B cell (primary cell): ENCODE measurements at regions not wholly inside any gene's neighbourhood (a gene's known extent, or its start where the extent isn't known, plus 50 kb on each side); places are given as distances from the start of the nearest gene placed in this dataset.
"Not testable (repeated sequence)": the region's sequence is repeated elsewhere in the genome, so short reads cannot be mapped to it uniquely, and the experiment has no call there.

Experiments used
- CTCF ChIP-seq: fragments of 200-600 bp; IDR thresholded peaks from one replicate; pipeline ENCODE4 v1.8.0; 2022; ENCODE audit warnings: antibody characterized with exemption, mild to moderate bottlenecking
- EZH2 ChIP-seq: IDR thresholded peaks from 2 replicates; pipeline ENCODE4 v1.6.1; 2012; ENCODE audit warnings: borderline replicate concordance, low read depth, mild to moderate bottlenecking, moderate library complexity, low read length; ENCODE audit not compliant: insufficient read depth, poor library complexity, severe bottlenecking

- TF ChIP-seq CTCF, EZH2: not testable (repeated sequence)
These were observed 55.8 kb downstream of the GOLGA8B start for GRCh38 chr15:34527641-34528040.
